ENCODE measurements at regions not wholly inside any gene's neighbourhood (a gene's known extent, or its start where the extent isn't known, plus 50 kb on each side); places are given as distances from the start of the nearest gene placed in this dataset.

- Mint-ChIP-seq H3K4me1 (ENCODE audit: low read depth) (no peaks in the 10 kb centered on the region), H3K27me3 (ENCODE audit: low read depth) (no peaks in the 10 kb centered on the region), H3K36me3 (ENCODE audit: low read depth) (no peaks in the 10 kb centered on the region), H3K4me3 (ENCODE audit: unreplicated experiment) (no peak overlapping the region), H3K9me3 (ENCODE audit: low read depth) (no peaks in the 10 kb centered on the region), H3K27ac (ENCODE audit: unreplicated experiment) (no peak overlapping the region)
- DNase-seq (ENCODE audit: low spot score): no peak
- TF ChIP-seq CTCF (IDR thresholded peaks at IDR 0.05): no peak
These were observed 468.9 kb upstream of the CCDC54 start for GRCh38 chr3:106908181-106908938.

GRCh38 chr3:106913111-106913698, 464.0 kb upstream of the CCDC54 start:
- Mint-ChIP-seq H3K36me3 (ENCODE audit: low read depth) (no peaks in the 10 kb centered on the region), H3K4me3 (ENCODE audit: unreplicated experiment) (no peak overlapping the region), H3K4me1 (ENCODE audit: low read depth) (peaks cover 3% of the 10 kb centered on the region), H3K27me3 (ENCODE audit: low read depth) (no peaks in the 10 kb centered on the region), H3K27ac (ENCODE audit: unreplicated experiment) (no peak overlapping the region), H3K9me3 (ENCODE audit: low read depth) (no peaks in the 10 kb centered on the region)
- no peak for DNase-seq (ENCODE audit: low spot score)
- no peak for TF ChIP-seq CTCF (IDR thresholded peaks at IDR 0.05)

- no peaks in the 10 kb centered on the region for H3K27me3 Mint-ChIP-seq (ENCODE audit: low read depth)
- no peaks in the 10 kb centered on the region for H3K9me3 Mint-ChIP-seq (ENCODE audit: low read depth)
- H3K36me3 Mint-ChIP-seq (ENCODE audit: low read depth): no peaks in the 10 kb centered on the region
- no peak overlapping the region for H3K27ac Mint-ChIP-seq (ENCODE audit: unreplicated experiment)
- TF ChIP-seq CTCF (IDR thresholded peaks at IDR 0.05): no peak
- DNase-seq (ENCODE audit: low spot score): no peak
- H3K4me3 Mint-ChIP-seq (ENCODE audit: unreplicated experiment): no peak overlapping the region
- H3K4me1 Mint-ChIP-seq (ENCODE audit: low read depth): peaks cover 3% of the 10 kb centered on the region
These were observed 463.3 kb upstream of the CCDC54 start for GRCh38 chr3:106913966-106914365.

- no peaks in the 10 kb centered on the region for H3K36me3 Mint-ChIP-seq (ENCODE audit: low read depth)
- H3K27ac Mint-ChIP-seq (ENCODE audit: unreplicated experiment): no peak overlapping the region
- no peak overlapping the region for H3K4me3 Mint-ChIP-seq (ENCODE audit: unreplicated experiment)
- no peaks in the 10 kb centered on the region for H3K27me3 Mint-ChIP-seq (ENCODE audit: low read depth)
- DNase-seq (ENCODE audit: low spot score): no peak
- H3K4me1 Mint-ChIP-seq (ENCODE audit: low read depth): no peaks in the 10 kb centered on the region
- H3K9me3 Mint-ChIP-seq (ENCODE audit: low read depth): no peaks in the 10 kb centered on the region
- no peak for TF ChIP-seq CTCF (IDR thresholded peaks at IDR 0.05)
These were observed 456.6 kb upstream of the CCDC54 start for GRCh38 chr3:106920609-106921008.

GRCh38 chr3:106929081-106929480, 448.2 kb upstream of the CCDC54 start:
- Mint-ChIP-seq H3K27me3 (ENCODE audit: low read depth) (no peaks in the 10 kb centered on the region), H3K4me3 (ENCODE audit: unreplicated experiment) (no peak overlapping the region), H3K9me3 (ENCODE audit: low read depth) (no peaks in the 10 kb centered on the region), H3K27ac (ENCODE audit: unreplicated experiment) (no peak overlapping the region), H3K4me1 (ENCODE audit: low read depth) (no peaks in the 10 kb centered on the region), H3K36me3 (ENCODE audit: low read depth) (no peaks in the 10 kb centered on the region)
- TF ChIP-seq CTCF (IDR thresholded peaks at IDR 0.05): no peak
- DNase-seq (ENCODE audit: low spot score): no peak

Measured in chondrocyte (in vitro differentiated cells).